ENCODE measurements at regions not wholly inside any gene's neighbourhood (a gene's known extent, or its start where the extent isn't known, plus 50 kb on each side); places are given as distances from the start of the nearest gene placed in this dataset.

DNA sequence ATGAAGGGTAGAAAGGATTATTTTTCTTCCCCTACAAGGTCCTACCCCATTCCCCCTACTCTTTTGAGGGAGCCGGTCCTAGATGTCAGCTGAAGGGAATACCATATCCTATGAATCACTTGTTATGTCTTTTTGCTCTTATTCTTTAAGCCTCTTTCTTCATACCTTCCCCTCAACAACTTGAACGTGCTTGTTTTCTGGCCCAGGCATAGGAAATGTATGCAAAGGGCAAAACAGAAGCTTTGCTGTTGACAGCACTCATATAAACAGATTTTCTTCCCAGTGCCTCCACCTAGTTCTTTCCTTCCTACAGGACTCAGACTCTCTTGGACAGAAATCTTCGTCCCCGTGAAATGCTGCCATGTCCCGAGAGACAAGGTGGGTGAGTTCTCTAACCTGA is 64.6 kb downstream of the TMEM17 start:
- no peak for TF ChIP-seq POLR2A (IDR thresholded peaks at IDR 0.05)
- intact Hi-C loops (cut with DNase I; ENCODE audit: low total_unique reads) = no loop called here
- Histone ChIP-seq H3K27ac (no peak overlapping the region), H3K36me3 (no peaks in the 10 kb centered on the region), H3K27me3 (no peaks in the 10 kb centered on the region), H3K4me1 (no peaks in the 10 kb centered on the region), H3K9me3 (no peaks in the 10 kb centered on the region), H3K4me3 (no peak overlapping the region)
- no peak for DNase-seq

DNA sequence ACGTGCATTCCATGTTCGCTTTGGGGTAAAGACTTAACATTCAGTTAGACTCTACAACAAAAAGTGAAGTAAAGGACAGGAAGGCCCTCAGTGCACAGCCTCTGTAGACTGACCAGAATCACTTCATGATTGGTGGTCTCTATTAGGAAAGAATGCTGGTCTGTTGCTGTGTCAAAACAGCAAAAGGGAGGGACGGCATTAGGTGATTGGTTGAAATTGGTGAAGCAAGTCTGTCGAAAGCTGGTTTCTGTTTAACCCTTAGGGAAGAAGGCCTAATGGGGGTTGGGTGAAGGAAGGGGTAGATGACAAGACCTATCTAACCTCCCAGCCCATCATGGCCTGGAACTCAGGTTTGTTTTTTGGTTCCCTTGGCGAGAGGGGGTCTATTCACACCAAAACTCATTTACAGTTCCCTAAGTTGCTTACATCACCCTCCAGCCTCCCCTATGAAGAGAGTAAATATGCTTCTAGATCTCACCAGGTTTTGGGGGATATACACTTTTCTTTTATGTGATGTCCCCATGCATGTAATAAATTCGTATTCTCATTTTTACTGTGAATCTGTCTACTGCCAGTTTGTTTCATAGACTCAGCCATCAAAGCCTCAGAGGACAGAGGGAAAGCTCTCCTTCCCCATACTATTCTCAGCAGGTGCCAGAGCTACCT is 65.6 kb downstream of the TMEM17 start:
- H3K4me1 ChIP-seq = no peaks in the 10 kb centered on the region
- H3K9me3 ChIP-seq = no peaks in the 10 kb centered on the region
- no peaks in the 10 kb centered on the region for H3K36me3 ChIP-seq
- intact Hi-C loops (cut with DNase I; ENCODE audit: low total_unique reads) = no loop called here
- H3K27ac ChIP-seq = no peak overlapping the region
- no peak overlapping the region for H3K4me3 ChIP-seq
- no peaks in the 10 kb centered on the region for H3K27me3 ChIP-seq
- TF ChIP-seq, protein P1, sequence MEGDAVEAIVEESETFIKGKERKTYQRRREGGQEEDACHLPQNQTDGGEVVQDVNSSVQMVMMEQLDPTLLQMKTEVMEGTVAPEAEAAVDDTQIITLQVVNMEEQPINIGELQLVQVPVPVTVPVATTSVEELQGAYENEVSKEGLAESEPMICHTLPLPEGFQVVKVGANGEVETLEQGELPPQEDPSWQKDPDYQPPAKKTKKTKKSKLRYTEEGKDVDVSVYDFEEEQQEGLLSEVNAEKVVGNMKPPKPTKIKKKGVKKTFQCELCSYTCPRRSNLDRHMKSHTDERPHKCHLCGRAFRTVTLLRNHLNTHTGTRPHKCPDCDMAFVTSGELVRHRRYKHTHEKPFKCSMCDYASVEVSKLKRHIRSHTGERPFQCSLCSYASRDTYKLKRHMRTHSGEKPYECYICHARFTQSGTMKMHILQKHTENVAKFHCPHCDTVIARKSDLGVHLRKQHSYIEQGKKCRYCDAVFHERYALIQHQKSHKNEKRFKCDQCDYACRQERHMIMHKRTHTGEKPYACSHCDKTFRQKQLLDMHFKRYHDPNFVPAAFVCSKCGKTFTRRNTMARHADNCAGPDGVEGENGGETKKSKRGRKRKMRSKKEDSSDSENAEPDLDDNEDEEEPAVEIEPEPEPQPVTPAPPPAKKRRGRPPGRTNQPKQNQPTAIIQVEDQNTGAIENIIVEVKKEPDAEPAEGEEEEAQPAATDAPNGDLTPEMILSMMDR (IDR thresholded peaks at IDR 0.05) = no peak
- no peak for TF ChIP-seq POLR2A (IDR thresholded peaks at IDR 0.05)
- DNase-seq = no peak

GRCh38 chr2:62439425-62439824 is 66.6 kb downstream of the TMEM17 start:
- Histone ChIP-seq H3K36me3 (no peaks in the 10 kb centered on the region), H3K4me3 (no peak overlapping the region), H3K27me3 (no peaks in the 10 kb centered on the region), H3K4me1 (no peaks in the 10 kb centered on the region), H3K9me3 (no peaks in the 10 kb centered on the region), H3K27ac (no peak overlapping the region)
- no peak for TF ChIP-seq POLR2A (IDR thresholded peaks at IDR 0.05)
- TF ChIP-seq, protein P1 (IDR thresholded peaks at IDR 0.05) = no peak
- intact Hi-C loops (cut with DNase I; ENCODE audit: low total_unique reads) = no loop called here
- no peak for DNase-seq

- Histone ChIP-seq H3K4me3 (no peak overlapping the region), H3K27ac (no peak overlapping the region), H3K9me3 (no peaks in the 10 kb centered on the region), H3K27me3 (no peaks in the 10 kb centered on the region), H3K4me1 (no peaks in the 10 kb centered on the region), H3K36me3 (no peaks in the 10 kb centered on the region)
- TF ChIP-seq, protein P1 (IDR thresholded peaks at IDR 0.05) = no peak
- no peak for TF ChIP-seq POLR2A (IDR thresholded peaks at IDR 0.05)
- no peak for DNase-seq
- intact Hi-C loops (cut with DNase I; ENCODE audit: low total_unique reads) = no loop called here
Measured at GRCh38 chr2:62437785-62438184, 68.2 kb downstream of the TMEM17 start.

DNA sequence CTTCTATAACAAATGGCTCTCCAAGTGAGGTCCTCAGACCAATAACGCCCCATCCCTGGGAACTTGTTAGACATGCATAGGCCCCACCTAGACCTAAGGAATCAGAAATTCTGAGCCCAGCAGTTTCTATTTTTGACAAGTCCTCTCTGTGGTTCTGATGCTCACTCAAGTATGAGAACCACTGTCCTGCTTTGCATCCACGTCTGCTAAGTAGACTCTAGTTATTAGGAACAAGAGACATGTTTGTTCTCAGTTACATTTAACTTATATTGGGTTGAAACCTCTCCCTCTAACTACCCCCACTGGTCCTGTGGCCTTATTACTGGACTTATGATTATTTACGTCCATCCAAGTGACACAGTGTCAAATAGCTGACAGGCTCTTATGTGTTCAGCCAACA is 70.3 kb downstream of the TMEM17 start:
- DNase-seq = no peak
- TF ChIP-seq, protein P1 (IDR thresholded peaks at IDR 0.05) = no peak
- TF ChIP-seq POLR2A (IDR thresholded peaks at IDR 0.05) = no peak
- intact Hi-C loops (cut with DNase I; ENCODE audit: low total_unique reads) = no loop called here
- H3K9me3 ChIP-seq = no peaks in the 10 kb centered on the region
- no peak overlapping the region for H3K27ac ChIP-seq
- H3K36me3 ChIP-seq = no peaks in the 10 kb centered on the region
- no peak overlapping the region for H3K4me3 ChIP-seq
- no peaks in the 10 kb centered on the region for H3K4me1 ChIP-seq
- H3K27me3 ChIP-seq = no peaks in the 10 kb centered on the region

DNA sequence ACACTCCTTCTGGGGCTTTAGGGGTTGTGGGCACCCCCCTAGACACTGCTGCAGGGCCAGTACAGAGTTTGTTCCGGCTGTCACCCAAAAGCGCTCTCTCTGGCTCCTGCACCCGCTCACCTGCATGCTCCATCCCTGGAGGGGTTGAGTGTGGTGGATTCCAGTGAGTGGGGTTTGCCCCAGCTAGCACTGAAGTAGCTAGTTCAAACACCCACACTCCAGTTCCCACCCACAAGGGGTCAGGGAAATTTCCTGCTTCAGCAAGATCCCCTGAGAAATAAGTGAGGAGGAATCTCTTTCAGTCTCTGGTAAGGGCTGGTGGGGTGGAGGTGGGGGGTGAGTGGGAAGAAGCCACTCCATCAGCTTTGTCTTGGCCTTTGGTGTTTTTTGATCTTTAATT is 73.6 kb downstream of the TMEM17 start:
- no peak overlapping the region for H3K27ac ChIP-seq
- H3K4me3 ChIP-seq = no peak overlapping the region
- H3K4me1 ChIP-seq = no peaks in the 10 kb centered on the region
- intact Hi-C loops (cut with DNase I; ENCODE audit: low total_unique reads) = no loop called here
- H3K9me3 ChIP-seq = no peaks in the 10 kb centered on the region
- H3K36me3 ChIP-seq = no peaks in the 10 kb centered on the region
- no peaks in the 10 kb centered on the region for H3K27me3 ChIP-seq
- DNase-seq = no peak
- TF ChIP-seq POLR2A (IDR thresholded peaks at IDR 0.05) = no peak
- TF ChIP-seq, protein P1 (IDR thresholded peaks at IDR 0.05) = no peak

Data from uterus (tissue), 3 donors.